Activated CD8-positive, alpha-beta T cell treated with anti-CD3 and anti-CD28 coated beads for 36 hours (primary cell): ENCODE measurements at regions not wholly inside any gene's neighbourhood (a gene's known extent, or its start where the extent isn't known, plus 50 kb on each side); places are given as distances from the start of the nearest gene placed in this dataset.
"Not testable (repeated sequence)": the region's sequence is repeated elsewhere in the genome, so short reads cannot be mapped to it uniquely, and the experiment has no call there.

ENCODE experiments used
- ATAC-seq: fragments of 200-7000 bp; cut with Tn5 transposase; one replicate; pipeline ENCODE4 v1.10.0; 2021; ENCODE audit warnings: mild to moderate bottlenecking, moderate library complexity
- CTCF ChIA-PET: fragments of 350-600 bp; sonication (Branson Sonifier 250); formaldehyde crosslinking; loops from one replicate; lab custom pipeline; 2021; ENCODE audit warnings: antibody characterized with exemption; lab: Charles Lee
- POLR2A ChIA-PET: fragments of 350-600 bp; sonication (Branson Sonifier 250); formaldehyde crosslinking; loops from one replicate; lab custom pipeline; 2021; ENCODE audit warnings: antibody characterized with exemption; lab: Charles Lee
- DNase-seq: peaks from one replicate; pipeline ENCODE4 v3.0.0-alpha.2; 2020
- H3K27ac Mint-ChIP-seq: one replicate; pipeline ENCODE4 v1.8.0; 2021; ENCODE audit warnings: mild to moderate bottlenecking, mixed read lengths
- H3K27me3 Mint-ChIP-seq: one replicate; pipeline ENCODE4 v1.8.0; 2021; ENCODE audit warnings: mixed read lengths
- H3K36me3 Mint-ChIP-seq: one replicate; pipeline ENCODE4 v1.8.0; 2021; ENCODE audit warnings: low read depth, mixed read lengths
- H3K4me1 Mint-ChIP-seq: one replicate; pipeline ENCODE4 v1.8.0; 2021; ENCODE audit warnings: low read depth, mixed read lengths
- H3K4me3 Mint-ChIP-seq: one replicate; pipeline ENCODE4 v1.8.0; 2021; ENCODE audit warnings: mild to moderate bottlenecking, moderate library complexity, mixed read lengths
- H3K9me3 Mint-ChIP-seq: one replicate; pipeline ENCODE4 v1.8.0; 2021; ENCODE audit warnings: mixed read lengths
- intact Hi-C: fragments of 100-400 bp; cut with micrococcal nuclease; formaldehyde crosslinking; loops from one replicate; pipeline ENCODE4 v1.10.0; 2022
- TF ChIP-seq, protein P1 (sequence below): fragments of 200-600 bp; IDR thresholded peaks from one replicate; pipeline ENCODE4 v1.8.0; 2022; ENCODE audit warnings: antibody characterized with exemption, mild to moderate bottlenecking

GRCh38 chr16:60949800-60950199, 1086.4 kb downstream of the CDH8 start:
- Mint-ChIP-seq H3K9me3 (peaks cover 19% of the 10 kb centered on the region), H3K4me1 (no peaks in the 10 kb centered on the region), H3K4me3 (no peak overlapping the region), H3K36me3 (no peaks in the 10 kb centered on the region), H3K27me3 (no peaks in the 10 kb centered on the region), H3K27ac (no peak overlapping the region)
- no peak for DNase-seq
- ChIA-PET POLR2A (no interaction called here), CTCF (no interaction called here)
- intact Hi-C loops, result no loop called here
- TF ChIP-seq, protein P1, sequence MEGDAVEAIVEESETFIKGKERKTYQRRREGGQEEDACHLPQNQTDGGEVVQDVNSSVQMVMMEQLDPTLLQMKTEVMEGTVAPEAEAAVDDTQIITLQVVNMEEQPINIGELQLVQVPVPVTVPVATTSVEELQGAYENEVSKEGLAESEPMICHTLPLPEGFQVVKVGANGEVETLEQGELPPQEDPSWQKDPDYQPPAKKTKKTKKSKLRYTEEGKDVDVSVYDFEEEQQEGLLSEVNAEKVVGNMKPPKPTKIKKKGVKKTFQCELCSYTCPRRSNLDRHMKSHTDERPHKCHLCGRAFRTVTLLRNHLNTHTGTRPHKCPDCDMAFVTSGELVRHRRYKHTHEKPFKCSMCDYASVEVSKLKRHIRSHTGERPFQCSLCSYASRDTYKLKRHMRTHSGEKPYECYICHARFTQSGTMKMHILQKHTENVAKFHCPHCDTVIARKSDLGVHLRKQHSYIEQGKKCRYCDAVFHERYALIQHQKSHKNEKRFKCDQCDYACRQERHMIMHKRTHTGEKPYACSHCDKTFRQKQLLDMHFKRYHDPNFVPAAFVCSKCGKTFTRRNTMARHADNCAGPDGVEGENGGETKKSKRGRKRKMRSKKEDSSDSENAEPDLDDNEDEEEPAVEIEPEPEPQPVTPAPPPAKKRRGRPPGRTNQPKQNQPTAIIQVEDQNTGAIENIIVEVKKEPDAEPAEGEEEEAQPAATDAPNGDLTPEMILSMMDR, result no peak
- no peak for ATAC-seq

DNA sequence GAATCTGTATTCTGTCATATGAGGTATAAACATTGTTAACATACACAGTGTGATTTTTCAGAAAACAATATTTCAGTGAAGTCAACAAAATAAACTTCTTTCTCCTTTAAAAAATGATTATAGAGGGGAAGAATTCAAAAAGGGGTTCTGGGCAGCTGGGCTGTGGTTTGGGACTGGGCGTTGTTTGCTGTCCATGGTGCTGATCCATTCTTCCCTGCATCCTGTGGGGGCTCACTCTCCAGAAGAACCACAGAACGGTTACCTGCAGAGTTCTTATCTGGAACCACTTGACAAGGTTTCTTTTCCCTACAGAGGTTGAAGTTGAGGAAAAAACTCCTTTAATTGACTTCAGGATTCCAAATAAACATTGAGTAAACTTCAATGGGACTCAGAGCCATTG, 1091.0 kb downstream of the CDH8 start:
- ChIA-PET CTCF (no interaction called here), POLR2A (no interaction called here)
- DNase-seq (no peak), ATAC-seq (no peak)
- no peaks in the 10 kb centered on the region for H3K4me1 Mint-ChIP-seq
- H3K9me3 Mint-ChIP-seq, result peaks cover 16% of the 10 kb centered on the region
- H3K27ac Mint-ChIP-seq, result no peak overlapping the region
- H3K4me3 Mint-ChIP-seq, result no peak overlapping the region
- TF ChIP-seq, protein P1, result no peak
- no peaks in the 10 kb centered on the region for H3K27me3 Mint-ChIP-seq
- H3K36me3 Mint-ChIP-seq, result no peaks in the 10 kb centered on the region
- intact Hi-C loops, result no loop called here

DNA sequence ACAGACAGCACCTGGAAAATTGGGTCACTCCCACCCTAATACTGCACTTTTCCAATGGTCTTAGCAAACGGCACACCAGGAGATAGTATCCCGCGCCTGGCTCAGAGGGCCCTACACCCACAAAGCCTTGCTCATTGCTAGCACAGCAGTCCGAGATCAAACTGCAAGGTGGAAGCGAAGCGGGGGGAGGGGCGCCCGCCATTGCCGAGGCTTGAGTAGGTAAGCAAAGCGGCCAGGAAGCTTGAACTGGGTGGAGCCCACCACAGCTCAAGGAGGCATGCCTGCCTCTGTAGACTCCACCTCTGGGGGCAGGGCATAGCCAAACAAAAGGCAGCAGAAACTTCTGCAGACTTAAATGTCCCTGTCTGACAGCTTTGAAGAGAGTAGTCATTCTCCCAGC, 1100.0 kb downstream of the CDH8 start:
- POLR2A ChIA-PET, intact Hi-C loops, ATAC-seq, H3K36me3 Mint-ChIP-seq, DNase-seq, H3K4me3 Mint-ChIP-seq, H3K27ac Mint-ChIP-seq, H3K4me1 Mint-ChIP-seq, CTCF ChIA-PET, H3K27me3 Mint-ChIP-seq, H3K9me3 Mint-ChIP-seq: not testable (repeated sequence)

- TF ChIP-seq, protein P1, result no peak
- H3K9me3 Mint-ChIP-seq, result peaks cover 8% of the 10 kb centered on the region
- no peaks in the 10 kb centered on the region for H3K36me3 Mint-ChIP-seq
- ChIA-PET CTCF (no interaction called here), POLR2A (no interaction called here)
- no peak overlapping the region for H3K4me3 Mint-ChIP-seq
- ATAC-seq (no peak), DNase-seq (no peak)
- no peak overlapping the region for H3K27ac Mint-ChIP-seq
- H3K4me1 Mint-ChIP-seq, result no peaks in the 10 kb centered on the region
- no peaks in the 10 kb centered on the region for H3K27me3 Mint-ChIP-seq
- intact Hi-C loops, result no loop called here
These were observed 1103.6 kb downstream of the CDH8 start for GRCh38 chr16:60932600-60932999.

DNA sequence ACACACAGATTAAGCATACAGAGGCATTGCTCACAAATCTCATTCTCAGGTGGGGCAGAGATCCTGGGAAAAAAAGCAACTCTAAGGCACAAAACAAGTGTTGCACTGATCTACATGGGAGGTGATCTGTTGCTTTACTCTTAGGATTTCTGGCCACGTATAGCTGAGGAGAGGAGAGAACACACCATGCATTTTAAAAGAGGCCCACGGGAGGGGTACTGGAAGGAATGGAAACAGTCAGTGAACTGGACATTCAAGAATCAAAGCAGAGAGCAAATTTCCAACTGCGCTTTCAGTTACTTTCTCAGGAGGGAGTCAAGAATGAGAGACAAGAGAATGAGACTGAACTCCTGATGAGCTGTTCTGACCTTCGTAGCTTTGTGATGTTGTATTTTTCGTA, 1105.9 kb downstream of the CDH8 start:
- intact Hi-C loops, result no loop called here
- ChIA-PET CTCF (no interaction called here), POLR2A (no interaction called here)
- DNase-seq (no peak), ATAC-seq (no peak)
- H3K27me3 Mint-ChIP-seq, result no peaks in the 10 kb centered on the region
- no peak overlapping the region for H3K4me3 Mint-ChIP-seq
- H3K9me3 Mint-ChIP-seq, result peaks cover 7% of the 10 kb centered on the region
- TF ChIP-seq, protein P1, result no peak
- H3K36me3 Mint-ChIP-seq, result no peaks in the 10 kb centered on the region
- no peak overlapping the region for H3K27ac Mint-ChIP-seq
- H3K4me1 Mint-ChIP-seq, result no peaks in the 10 kb centered on the region

- TF ChIP-seq, protein P1, result no peak
- H3K27me3 Mint-ChIP-seq, result no peaks in the 10 kb centered on the region
- H3K4me3 Mint-ChIP-seq, result no peak overlapping the region
- H3K4me1 Mint-ChIP-seq, result no peaks in the 10 kb centered on the region
- peaks cover 6% of the 10 kb centered on the region for H3K9me3 Mint-ChIP-seq
- no peak overlapping the region for H3K27ac Mint-ChIP-seq
- ChIA-PET POLR2A (no interaction called here), CTCF (interaction anchor here (0.7 kb wide), 1 partner anchor 26 kb away, joined by 3 read pairs; no protein-coding TSS in a partner anchor)
- intact Hi-C loops, result no loop called here
- H3K36me3 Mint-ChIP-seq, result no peaks in the 10 kb centered on the region
- ATAC-seq (no peak), DNase-seq (no peak)
These were observed 1113.3 kb downstream of the CDH8 start for GRCh38 chr16:60922920-60923319.
